Daoy (cell line): ENCODE measurements at regions not wholly inside any gene's neighbourhood (a gene's known extent, or its start where the extent isn't known, plus 50 kb on each side); places are given as distances from the start of the nearest gene placed in this dataset.

Experiments used
- DNase-seq: peaks from one replicate; pipeline ENCODE4 v3.0.0-alpha.2; 2015; ENCODE audit warnings: low read depth

DNA sequence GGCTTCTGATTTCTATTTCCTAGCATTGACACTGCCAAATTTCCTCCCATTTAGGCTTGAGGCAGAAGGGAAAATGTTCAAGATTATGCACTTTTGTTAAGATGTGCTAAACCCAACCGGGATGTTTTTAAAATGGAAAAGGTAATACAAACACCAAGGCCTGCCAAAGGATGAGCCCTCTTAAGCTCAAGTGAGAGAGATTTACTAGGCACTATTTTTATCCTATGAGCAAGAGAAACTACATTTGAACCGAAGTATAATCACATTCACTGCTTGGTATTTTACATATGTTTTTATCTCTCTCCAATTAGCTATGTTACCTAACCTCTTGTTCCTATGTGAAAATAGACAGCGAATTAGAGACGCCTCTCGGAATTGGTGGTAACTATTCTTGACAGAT lies 295.8 kb downstream of the GABRB3 start:
- DNase-seq = no peak

- peak; percentile 6 for DNase-seq
Measured at GRCh38 chr15:26475554-26475953, 297.3 kb downstream of the GABRB3 start.

DNA sequence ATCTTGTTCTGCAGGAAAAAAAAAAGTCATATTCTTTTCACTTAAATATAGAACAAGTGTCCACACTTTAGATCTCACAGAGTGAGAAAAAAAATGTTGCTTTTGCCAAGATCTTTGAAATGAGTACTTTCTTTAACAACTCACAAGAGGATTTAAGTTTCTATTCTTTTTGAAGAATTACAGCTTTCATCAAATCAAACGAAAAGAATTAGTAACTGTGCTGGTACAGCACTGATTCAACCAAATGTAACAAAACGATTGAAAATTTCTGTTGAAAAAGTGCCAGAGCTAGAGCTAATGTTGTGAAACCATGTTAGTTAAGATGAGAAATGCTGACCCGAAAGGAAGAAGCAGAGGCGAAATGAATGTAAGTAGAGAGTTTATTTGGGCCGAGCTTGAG lies 300.2 kb downstream of the GABRB3 start:
- DNase-seq = no peak

DNA sequence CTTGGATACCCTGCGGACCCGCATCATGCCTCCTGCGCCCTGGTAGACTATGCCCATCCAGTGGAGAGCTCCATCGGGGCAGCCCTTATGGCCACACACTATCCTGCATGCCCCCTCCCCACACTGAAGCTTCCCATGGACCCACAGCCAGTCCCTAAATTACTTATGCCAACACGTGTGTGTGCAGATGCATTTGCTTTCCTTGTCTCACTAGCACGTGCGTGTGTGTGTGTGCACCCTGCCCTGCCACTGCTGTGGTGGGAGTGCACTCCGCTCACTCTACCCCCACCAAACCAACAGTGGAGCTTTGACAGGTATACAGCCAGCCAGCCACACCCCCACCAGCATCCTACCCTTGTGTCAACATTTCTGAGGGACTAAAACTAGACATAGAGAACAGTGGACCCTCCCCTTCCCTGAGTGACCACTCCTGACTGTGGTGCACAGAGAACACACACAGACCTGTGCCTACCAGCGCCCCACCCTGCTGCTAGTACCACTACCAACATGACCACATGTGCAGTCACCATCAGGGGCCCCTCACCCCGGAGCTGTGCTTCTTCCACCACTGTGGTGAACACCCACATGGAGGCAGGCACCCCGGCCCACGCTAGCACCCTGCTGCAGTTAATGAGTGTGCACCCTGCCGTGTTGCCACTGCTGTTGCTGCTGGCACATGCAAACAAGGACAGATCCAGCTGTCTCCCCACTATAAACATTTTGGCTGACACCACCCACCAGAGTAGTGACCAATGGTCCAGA lies 310.8 kb downstream of the GABRB3 start:
- DNase-seq = no peak

GRCh38 chr15:26460165-26460564 lies 312.7 kb downstream of the GABRB3 start:
- DNase-seq = no peak

- no peak for DNase-seq
Measured at GRCh38 chr15:26455828-26456227, 317.0 kb downstream of the GABRB3 start.

DNA sequence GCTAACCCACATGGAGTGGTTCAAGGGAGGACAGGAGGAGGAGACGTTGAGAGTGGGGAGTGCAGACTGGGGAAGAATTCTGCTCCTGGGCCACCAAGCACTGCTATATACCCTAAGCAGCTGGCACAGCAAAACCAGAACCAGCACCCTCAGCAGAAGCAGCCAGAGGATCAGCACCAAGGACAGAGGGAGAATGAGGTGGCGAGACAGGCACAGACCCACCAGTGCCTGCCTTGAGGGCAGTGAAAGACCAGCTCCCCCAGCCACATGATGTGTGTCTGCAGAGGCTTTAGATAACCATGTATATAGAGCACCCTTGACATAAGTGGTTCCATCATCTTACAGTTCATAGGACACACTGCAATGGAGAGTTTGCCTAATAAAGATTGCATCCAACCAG lies 319.0 kb downstream of the GABRB3 start:
- no peak for DNase-seq

DNA sequence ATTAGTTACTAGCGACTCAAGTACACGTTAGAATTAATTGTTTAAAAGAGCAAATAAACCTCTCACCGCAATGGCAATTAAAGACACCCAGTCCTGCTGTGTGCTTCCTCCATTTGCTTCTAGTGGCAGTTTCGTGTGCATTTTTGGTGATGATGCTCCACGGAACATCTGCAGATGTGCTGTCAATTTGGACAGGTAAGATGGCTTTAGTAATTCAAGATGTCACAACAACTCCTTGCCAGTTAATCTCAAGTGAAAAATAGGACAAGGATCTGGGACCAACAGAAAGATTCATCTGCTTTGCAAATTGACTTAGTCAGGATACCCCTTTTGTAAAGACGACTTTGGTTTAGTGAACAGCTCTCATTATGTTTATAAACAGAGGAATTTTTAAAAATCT lies 320.9 kb downstream of the GABRB3 start:
- DNase-seq = no peak

GRCh38 chr15:26449291-26449690 lies 323.6 kb downstream of the GABRB3 start:
- peak; percentile 57 for DNase-seq

DNA sequence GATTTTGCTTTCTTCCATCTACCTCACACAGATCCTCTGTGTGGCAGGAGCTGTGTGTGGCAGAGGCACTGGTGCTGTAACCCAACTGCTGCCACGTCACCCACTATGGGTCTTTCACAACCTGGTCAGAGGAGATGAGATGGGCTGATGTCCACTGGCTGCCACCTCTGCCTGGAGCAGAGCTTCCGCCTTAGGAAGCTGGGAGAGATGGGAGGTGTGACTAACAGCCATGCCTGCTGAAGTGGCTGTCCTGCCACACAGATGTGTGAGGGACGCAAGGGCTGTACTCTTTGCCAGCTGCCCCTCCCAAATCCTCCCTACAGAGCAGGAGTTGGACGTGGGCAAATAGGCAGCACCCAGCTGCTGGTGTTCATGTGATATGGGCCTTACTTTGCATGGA lies 329.5 kb downstream of the GABRB3 start:
- DNase-seq = no peak

GRCh38 chr15:26442680-26443079 lies 330.2 kb downstream of the GABRB3 start:
- DNase-seq = no peak

DNA sequence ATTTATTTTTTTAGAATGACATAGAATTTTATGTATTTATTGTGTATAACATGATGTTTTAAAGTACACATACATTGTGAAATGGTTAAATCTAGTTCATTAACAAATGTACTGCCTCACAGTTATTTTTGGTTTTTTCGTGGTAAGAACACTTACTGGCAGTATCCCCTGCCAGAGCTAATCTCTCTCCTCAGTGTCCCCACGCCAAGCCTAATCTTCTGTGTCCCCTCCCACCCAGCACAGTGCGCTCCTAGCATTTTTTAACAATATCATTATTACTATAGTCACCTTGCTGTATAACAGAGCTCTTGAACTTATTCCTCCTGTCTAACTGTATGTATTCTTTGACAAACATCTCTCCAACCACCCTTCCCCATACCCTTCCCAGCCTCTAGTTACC lies 333.2 kb downstream of the GABRB3 start:
- DNase-seq = no peak

GRCh38 chr15:26438718-26439117 lies 334.1 kb downstream of the GABRB3 start:
- no peak for DNase-seq

DNA sequence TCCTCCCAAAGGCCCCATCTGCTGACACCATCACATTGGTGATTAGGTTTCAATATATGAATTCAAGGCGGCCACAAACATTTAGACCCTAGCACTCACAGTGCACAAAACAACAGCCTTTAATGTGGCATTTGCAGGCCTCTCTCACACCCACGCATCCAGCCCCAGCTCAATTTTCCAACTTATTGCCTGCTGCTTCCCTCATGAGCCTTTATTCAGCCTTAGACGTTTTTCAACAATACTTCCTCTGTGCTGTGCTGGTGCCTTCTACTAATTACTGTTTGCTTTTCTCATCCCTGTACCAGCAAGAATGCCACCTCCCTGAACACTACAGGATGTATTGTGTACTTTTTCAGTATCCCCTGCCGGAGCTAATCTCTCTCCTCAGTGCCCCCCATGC lies 334.6 kb downstream of the GABRB3 start:
- DNase-seq = no peak

DNA sequence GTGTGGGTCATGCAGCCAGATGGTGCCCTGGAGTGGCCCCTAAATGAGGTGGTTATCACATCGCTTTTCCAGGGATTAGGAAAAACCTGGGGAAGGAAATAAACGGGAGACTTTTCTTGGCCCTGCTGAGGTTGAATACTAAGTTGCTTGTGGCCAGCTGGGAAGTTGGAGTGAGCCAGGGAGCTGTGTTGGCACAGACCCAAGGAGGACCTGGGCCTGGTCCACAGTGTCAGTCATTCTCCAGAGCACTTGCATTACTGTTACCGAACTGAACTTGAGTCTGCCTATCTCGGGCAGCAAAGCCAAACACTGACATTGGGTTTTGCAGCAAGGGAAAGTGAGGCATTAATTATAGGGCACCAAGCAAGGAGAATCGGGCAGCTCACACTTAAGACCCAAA lies 339.0 kb downstream of the GABRB3 start:
- peak; percentile 15 for DNase-seq

GRCh38 chr15:26433060-26433459 lies 339.8 kb downstream of the GABRB3 start:
- DNase-seq = no peak

DNA sequence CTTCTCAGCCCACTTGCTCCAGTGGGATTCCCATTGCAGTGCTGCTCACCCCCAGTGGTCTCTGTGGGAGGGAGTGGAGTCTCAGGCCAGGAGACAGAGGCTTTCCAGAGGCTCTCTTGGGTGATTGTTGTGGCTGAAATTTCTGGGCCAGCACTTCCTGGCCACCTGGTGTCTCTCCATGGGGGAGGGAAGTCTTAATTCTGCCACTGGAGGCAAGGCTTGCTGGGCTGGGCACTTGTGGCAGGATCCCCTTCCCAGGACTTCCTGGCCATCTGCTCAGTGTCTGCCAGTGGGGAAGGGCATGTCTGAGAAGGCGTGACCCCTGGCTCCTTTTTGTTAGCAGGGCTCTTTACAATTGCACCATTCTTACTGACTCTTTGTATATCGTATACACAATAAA lies 351.8 kb downstream of the GABRB3 start:
- no peak for DNase-seq

DNA sequence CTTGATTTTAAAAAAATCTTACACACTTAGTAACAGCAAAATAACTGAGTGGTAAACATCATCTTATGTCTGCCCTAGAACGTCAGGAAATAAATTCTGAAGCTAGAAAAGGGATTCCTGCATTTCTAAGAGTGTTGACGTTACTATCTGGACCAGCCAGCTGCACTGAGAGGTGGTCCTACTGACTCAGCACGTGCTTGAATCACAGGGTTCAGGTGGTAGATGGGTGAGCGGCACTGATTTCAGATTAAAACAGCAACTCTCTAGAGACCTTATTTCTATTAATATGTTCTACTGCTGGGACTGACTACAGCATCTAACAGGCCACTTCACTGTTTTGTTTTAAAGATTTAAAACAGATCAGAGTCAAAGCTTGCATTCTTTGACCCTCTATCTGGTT lies 377.2 kb downstream of the GABRB3 start:
- DNase-seq = no peak

DNA sequence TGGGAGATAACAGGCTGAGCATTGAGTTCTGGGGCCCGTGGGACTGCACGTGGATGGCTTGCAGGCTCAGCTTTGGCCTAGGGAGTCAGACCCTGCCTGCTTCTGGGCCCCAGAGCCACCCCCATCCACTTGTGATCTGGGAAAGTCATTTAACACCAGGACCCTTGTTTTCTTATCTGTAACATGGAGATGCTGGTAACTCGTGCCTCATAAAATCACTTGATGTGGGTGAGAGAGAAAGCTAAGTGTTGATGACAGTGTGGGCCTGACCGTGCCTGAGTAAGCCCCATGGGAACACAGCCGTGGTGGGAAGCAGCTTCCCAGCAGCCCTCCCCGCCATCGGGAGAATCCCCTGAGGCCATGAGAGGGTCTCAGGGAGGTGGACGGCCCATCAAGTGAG lies 378.1 kb downstream of the GABRB3 start:
- no peak for DNase-seq

- no peak for DNase-seq
Measured at GRCh38 chr15:26392956-26393355, 379.9 kb downstream of the GABRB3 start.

GRCh38 chr15:26391567-26392194 lies 381.2 kb downstream of the GABRB3 start:
- no peak for DNase-seq

GRCh38 chr15:26382444-26383072 lies 390.3 kb downstream of the GABRB3 start:
- peak; percentile 33 for DNase-seq

- DNase-seq = no peak
Measured at GRCh38 chr15:26378304-26378703, 394.6 kb downstream of the GABRB3 start.
